ENCODE measurements at regions not wholly inside any gene's neighbourhood (a gene's known extent, or its start where the extent isn't known, plus 50 kb on each side); places are given as distances from the start of the nearest gene placed in this dataset.

DNA sequence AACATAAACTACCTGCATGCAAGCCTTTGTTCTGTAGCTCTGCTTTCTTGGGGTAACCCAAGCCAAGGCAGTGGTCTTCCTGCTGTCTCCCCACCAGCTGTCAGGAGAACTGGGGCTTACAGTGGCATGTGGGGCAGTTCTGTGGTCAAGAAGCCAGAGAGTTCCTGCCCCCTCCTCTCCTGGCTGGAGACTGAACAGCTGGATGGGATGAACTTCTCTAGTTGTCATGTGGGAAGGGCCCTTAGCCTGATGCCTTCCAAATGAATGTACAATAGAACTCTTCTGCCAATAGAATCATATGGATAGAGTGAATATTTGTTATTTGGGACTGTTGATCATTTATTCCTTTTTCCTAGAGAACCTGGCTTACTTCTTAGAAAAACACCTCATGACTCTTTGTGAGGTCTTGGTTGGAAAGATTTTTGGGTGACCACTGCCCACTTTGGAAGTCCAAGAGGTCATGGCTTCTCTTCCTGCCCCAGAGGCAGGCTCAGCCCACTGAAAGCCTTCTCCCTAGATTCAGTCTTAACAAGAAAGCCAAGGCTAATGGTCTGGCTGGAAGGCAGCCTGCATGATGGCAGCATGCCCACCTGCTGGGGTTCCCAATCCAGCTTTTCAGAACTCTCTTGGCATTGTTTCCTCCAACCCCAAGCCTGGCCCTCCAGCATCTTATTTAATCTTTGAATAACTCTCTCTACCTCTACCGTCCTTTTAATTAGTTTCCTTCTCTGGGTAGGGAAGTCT is 462.9 kb upstream of the PROK2 start:
- no peak for TF ChIP-seq POLR2A (IDR thresholded peaks at IDR 0.05; ENCODE audit: low read depth, low read length)
- no peak for TF ChIP-seq TAF1 (IDR thresholded peaks at IDR 0.05; ENCODE audit: borderline replicate concordance, low read depth, low read length)
